ENCODE measurements at regions not wholly inside any gene's neighbourhood (a gene's known extent, or its start where the extent isn't known, plus 50 kb on each side); places are given as distances from the start of the nearest gene placed in this dataset.

DNA sequence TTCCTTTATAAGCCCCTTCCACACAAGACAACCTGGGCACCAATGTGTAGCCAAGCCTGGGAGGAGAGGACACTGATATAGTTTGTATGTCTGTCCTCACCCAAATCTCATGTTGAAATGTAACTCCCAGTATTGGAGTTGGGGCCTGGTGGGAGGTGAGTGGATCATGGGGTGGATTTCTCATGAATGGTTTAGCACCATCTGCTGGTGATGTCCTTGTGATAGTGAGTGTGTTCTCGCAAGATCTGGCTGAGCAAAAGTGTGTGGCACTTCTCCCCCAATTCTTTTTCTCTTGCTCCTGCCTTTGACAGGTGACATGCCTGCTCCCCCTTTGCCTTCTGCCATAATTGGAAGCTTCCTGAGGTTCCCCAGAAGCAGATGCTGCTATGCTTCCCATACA lies 135.8 kb downstream of the USP31 start:
- DNase-seq (ENCODE audit: low read depth, low spot score), result no peak
- TF ChIP-seq, protein P1, sequence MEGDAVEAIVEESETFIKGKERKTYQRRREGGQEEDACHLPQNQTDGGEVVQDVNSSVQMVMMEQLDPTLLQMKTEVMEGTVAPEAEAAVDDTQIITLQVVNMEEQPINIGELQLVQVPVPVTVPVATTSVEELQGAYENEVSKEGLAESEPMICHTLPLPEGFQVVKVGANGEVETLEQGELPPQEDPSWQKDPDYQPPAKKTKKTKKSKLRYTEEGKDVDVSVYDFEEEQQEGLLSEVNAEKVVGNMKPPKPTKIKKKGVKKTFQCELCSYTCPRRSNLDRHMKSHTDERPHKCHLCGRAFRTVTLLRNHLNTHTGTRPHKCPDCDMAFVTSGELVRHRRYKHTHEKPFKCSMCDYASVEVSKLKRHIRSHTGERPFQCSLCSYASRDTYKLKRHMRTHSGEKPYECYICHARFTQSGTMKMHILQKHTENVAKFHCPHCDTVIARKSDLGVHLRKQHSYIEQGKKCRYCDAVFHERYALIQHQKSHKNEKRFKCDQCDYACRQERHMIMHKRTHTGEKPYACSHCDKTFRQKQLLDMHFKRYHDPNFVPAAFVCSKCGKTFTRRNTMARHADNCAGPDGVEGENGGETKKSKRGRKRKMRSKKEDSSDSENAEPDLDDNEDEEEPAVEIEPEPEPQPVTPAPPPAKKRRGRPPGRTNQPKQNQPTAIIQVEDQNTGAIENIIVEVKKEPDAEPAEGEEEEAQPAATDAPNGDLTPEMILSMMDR (IDR thresholded peaks at IDR 0.05; ENCODE audit: low read depth, low read length), result peak; percentile 8; the same call in 1 of the 2 replicates
- no peaks in the 10 kb centered on the region for H3K9me3 ChIP-seq (ENCODE audit: control insufficient read depth, insufficient read depth, low read length)
- CTCF ChIA-PET, result no interaction called here
- H3K27ac ChIP-seq (ENCODE audit: low read depth, low read length), result no peak overlapping the region
- no peak overlapping the region for H3K4me3 ChIP-seq (ENCODE audit: low read depth, low read length)
- POLR2A ChIA-PET, result no interaction called here
- no peaks in the 10 kb centered on the region for H3K27me3 ChIP-seq (ENCODE audit: control insufficient read depth, insufficient read depth, low read length)

DNA sequence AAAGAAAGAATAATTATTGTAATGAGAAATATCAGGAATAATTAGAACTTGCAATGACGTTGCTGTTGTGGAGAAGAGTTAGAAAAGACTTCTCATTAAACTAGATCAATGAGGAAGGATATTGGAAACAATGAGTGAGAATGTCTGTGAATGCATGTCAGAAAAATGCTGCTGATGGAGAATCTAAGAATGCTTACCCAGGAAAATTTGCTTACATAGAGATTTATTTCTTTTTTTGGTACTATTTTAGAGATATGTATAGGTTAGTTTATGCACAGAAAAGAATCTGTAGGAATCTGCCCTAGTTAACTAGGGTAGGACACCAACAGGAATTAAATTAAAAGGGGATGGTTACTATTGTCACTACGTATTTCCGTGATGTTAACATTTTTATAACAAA lies 140.2 kb downstream of the USP31 start:
- DNase-seq (ENCODE audit: low read depth, low spot score), result no peak
- TF ChIP-seq, protein P1 (IDR thresholded peaks at IDR 0.05; ENCODE audit: low read depth, low read length), result no peak
- Histone ChIP-seq H3K4me3 (ENCODE audit: low read depth, low read length) (no peak overlapping the region), H3K27me3 (ENCODE audit: control insufficient read depth, insufficient read depth, low read length) (no peaks in the 10 kb centered on the region), H3K9me3 (ENCODE audit: control insufficient read depth, insufficient read depth, low read length) (no peaks in the 10 kb centered on the region), H3K27ac (ENCODE audit: low read depth, low read length) (no peak overlapping the region)
- ChIA-PET CTCF (no interaction called here), POLR2A (no interaction called here)

DNA sequence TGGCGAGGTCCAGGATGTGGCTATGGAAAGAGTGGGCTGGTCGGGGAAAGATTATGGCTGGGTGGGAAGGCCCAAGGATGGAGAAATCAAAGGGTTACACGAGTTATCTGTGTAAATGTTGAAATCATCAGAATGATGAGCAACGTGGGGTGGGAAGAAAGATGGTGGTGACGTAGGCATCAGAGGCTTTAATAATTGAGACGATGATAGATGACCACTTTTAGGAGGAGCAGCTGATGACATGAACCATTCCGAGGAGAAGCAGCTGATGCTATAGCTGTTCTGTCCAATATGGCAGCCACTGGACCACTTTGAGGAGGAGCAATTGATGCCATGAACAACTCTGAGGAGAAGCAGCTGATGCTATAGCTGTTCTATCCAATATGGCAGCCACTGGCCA lies 141.2 kb downstream of the USP31 start:
- CTCF ChIA-PET, result no interaction called here
- no peak overlapping the region for H3K27ac ChIP-seq (ENCODE audit: low read depth, low read length)
- H3K9me3 ChIP-seq (ENCODE audit: control insufficient read depth, insufficient read depth, low read length), result no peaks in the 10 kb centered on the region
- no peak for DNase-seq (ENCODE audit: low read depth, low spot score)
- no peaks in the 10 kb centered on the region for H3K27me3 ChIP-seq (ENCODE audit: control insufficient read depth, insufficient read depth, low read length)
- POLR2A ChIA-PET, result no interaction called here
- TF ChIP-seq, protein P1 (IDR thresholded peaks at IDR 0.05; ENCODE audit: low read depth, low read length), result no peak
- no peak overlapping the region for H3K4me3 ChIP-seq (ENCODE audit: low read depth, low read length)

DNA sequence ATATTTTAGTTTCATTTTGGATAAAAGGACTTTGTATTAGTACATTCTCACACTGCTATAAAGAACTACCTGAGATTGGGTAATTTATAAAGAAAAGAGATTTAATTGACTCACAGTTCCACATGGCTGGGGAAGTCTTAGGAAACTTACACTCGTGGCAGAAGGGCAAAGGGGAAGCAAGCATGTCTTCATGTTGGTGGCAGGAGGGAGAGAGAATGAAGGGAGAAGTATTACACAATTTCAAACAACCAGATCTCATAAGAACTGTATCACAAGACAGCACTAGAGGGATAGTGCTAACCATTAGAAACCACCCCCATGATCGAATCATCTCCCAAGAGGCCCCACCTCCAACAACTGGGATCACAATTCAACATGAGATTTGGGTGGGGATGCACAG lies 142.9 kb downstream of the USP31 start:
- Histone ChIP-seq H3K9me3 (ENCODE audit: control insufficient read depth, insufficient read depth, low read length) (no peaks in the 10 kb centered on the region), H3K27ac (ENCODE audit: low read depth, low read length) (no peak overlapping the region), H3K27me3 (ENCODE audit: control insufficient read depth, insufficient read depth, low read length) (no peaks in the 10 kb centered on the region), H3K4me3 (ENCODE audit: low read depth, low read length) (no peak overlapping the region)
- no peak for DNase-seq (ENCODE audit: low read depth, low spot score)
- CTCF ChIA-PET, result no interaction called here
- POLR2A ChIA-PET, result no interaction called here
- TF ChIP-seq, protein P1 (IDR thresholded peaks at IDR 0.05; ENCODE audit: low read depth, low read length), result no peak

DNA sequence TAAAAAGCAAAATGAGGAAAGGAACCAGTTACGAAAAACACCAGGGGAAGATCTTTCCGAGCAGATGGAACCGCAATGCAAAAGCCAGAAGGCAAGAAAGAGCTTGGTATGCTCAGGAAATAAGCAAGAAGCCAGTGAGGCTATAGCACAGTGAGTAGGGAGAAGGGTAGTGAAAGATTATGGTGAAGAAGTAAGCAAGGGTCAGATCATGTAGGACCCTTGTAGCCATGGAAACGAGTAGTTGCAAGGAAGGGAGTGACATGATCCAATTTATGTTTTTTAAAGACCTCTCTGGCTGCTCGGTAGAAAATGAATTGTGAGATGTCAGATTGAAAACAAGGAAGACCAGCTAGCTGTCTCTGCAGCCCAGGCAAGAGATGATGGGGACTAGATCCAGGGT lies 143.3 kb downstream of the USP31 start:
- TF ChIP-seq, protein P1 (IDR thresholded peaks at IDR 0.05; ENCODE audit: low read depth, low read length), result no peak
- H3K9me3 ChIP-seq (ENCODE audit: control insufficient read depth, insufficient read depth, low read length), result no peaks in the 10 kb centered on the region
- ChIA-PET CTCF (no interaction called here), POLR2A (no interaction called here)
- no peak overlapping the region for H3K4me3 ChIP-seq (ENCODE audit: low read depth, low read length)
- no peak overlapping the region for H3K27ac ChIP-seq (ENCODE audit: low read depth, low read length)
- no peak for DNase-seq (ENCODE audit: low read depth, low spot score)
- no peaks in the 10 kb centered on the region for H3K27me3 ChIP-seq (ENCODE audit: control insufficient read depth, insufficient read depth, low read length)
